Adrenal gland (tissue), 5 donors: ENCODE measurements at regions not wholly inside any gene's neighbourhood (a gene's known extent, or its start where the extent isn't known, plus 50 kb on each side); places are given as distances from the start of the nearest gene placed in this dataset.
"Not testable (repeated sequence)": the region's sequence is repeated elsewhere in the genome, so short reads cannot be mapped to it uniquely, and the experiment has no call there.

Experiments
- POLR2A ChIP-seq, 2 donors: fragments of 450-650 bp; IDR thresholded peaks; one replicate each; pipeline ENCODE4 v1.6.1; 2017; ENCODE audit warnings: antibody characterized with exemption in 2 of 2, mild to moderate bottlenecking in 2 of 2, moderate library complexity in 1 of 2
- TF ChIP-seq, protein P1 (sequence below), 6 experiments: fragments of 450-650 bp in 4 of 6; fragments of 200-600 bp in 2 of 6; sonication (generic) in 1 of 6; IDR thresholded peaks; 1 replicate in 5 of 6; 2 replicates in 1 of 6; pipeline versions ENCODE4 v1.5.1 to v1.8.0; 2016 to 2021; ENCODE audit warnings: antibody characterized with exemption in 6 of 6, mild to moderate bottlenecking in 2 of 6, moderate library complexity in 1 of 6
- donor health status: DM: no; HTN: no; CAD: no.

- TF ChIP-seq POLR2A (IDR thresholded peaks at IDR 0.05): not testable (repeated sequence)
- TF ChIP-seq, protein P1, sequence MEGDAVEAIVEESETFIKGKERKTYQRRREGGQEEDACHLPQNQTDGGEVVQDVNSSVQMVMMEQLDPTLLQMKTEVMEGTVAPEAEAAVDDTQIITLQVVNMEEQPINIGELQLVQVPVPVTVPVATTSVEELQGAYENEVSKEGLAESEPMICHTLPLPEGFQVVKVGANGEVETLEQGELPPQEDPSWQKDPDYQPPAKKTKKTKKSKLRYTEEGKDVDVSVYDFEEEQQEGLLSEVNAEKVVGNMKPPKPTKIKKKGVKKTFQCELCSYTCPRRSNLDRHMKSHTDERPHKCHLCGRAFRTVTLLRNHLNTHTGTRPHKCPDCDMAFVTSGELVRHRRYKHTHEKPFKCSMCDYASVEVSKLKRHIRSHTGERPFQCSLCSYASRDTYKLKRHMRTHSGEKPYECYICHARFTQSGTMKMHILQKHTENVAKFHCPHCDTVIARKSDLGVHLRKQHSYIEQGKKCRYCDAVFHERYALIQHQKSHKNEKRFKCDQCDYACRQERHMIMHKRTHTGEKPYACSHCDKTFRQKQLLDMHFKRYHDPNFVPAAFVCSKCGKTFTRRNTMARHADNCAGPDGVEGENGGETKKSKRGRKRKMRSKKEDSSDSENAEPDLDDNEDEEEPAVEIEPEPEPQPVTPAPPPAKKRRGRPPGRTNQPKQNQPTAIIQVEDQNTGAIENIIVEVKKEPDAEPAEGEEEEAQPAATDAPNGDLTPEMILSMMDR (IDR thresholded peaks at IDR 0.05): not testable (repeated sequence)
Measured at GRCh38 chr11:89569387-89569786, 78.2 kb upstream of the NOX4 start.
